Breast epithelium (tissue), 3 donors: ENCODE measurements at regions not wholly inside any gene's neighbourhood (a gene's known extent, or its start where the extent isn't known, plus 50 kb on each side); places are given as distances from the start of the nearest gene placed in this dataset.

ENCODE experiments used
- POLR2A ChIP-seq: fragments of 450-650 bp; IDR thresholded peaks from one replicate; pipeline ENCODE4 v1.6.1; 2016; ENCODE audit warnings: antibody characterized with exemption, mild to moderate bottlenecking, moderate library complexity
- POLR2AphosphoS5 ChIP-seq, 3 donors: sonication (generic); formaldehyde crosslinking; IDR thresholded peaks; one replicate each; pipeline ENCODE4 v1.6.1; 2017; ENCODE audit warnings: antibody characterized with exemption in 3 of 3
- TF ChIP-seq, protein P1 (sequence below), 3 donors: fragments of 450-650 bp; IDR thresholded peaks; one replicate each; pipeline ENCODE4 v1.5.1; 2016 to 2017; ENCODE audit warnings: antibody characterized with exemption in 3 of 3, mild to moderate bottlenecking in 3 of 3, moderate library complexity in 3 of 3

DNA sequence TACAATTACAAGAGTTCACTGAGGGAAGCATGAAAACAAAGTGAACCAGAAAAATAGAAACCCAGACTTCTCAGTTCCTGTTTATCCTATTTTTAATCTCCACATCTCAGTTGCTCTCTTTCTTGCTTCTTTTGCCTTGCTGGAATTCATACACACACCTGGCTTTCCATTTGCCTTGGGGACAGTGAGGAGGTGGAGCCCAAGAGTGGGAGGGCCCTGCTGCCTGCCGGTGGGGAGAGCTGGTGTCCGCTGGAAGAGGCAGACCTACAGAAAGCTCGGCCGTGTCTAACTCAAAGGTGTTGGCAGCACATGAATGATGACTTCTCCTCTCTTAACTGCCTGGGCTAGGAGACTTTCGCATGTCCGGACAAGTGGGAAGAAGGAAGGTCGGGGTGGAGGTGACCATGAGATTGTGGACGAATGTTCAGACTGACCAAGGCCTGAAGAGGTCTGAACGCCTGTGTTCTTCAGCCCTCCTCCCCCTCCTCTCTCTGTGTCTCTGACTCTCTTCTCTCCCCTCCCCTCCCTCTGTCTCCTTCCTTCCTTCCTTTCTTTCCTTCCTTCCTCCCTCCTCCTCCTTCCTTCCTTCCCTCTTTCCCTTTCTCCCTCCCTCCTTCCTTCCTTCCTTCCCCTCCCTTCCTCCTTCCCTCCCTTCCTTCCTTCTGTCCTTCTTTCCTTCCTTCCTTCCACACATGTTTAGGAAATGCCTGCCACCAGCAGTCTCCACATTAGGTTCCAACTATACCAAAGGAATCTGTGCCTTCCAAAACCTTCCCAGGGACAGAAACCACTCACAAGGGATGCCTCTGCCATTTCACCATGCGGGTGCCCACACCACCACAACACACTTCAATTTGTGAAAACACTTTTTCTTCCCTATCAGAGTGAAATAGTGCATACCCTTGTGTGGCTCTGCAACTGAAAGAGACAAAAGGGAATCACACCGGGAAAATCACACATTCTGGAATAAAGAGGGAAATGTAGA, 157.3 kb upstream of the RUNX1 start:
- TF ChIP-seq POLR2A (no peak), POLR2AphosphoS5 (IDR thresholded peaks at IDR 0.05) (no peak)
- TF ChIP-seq, protein P1, sequence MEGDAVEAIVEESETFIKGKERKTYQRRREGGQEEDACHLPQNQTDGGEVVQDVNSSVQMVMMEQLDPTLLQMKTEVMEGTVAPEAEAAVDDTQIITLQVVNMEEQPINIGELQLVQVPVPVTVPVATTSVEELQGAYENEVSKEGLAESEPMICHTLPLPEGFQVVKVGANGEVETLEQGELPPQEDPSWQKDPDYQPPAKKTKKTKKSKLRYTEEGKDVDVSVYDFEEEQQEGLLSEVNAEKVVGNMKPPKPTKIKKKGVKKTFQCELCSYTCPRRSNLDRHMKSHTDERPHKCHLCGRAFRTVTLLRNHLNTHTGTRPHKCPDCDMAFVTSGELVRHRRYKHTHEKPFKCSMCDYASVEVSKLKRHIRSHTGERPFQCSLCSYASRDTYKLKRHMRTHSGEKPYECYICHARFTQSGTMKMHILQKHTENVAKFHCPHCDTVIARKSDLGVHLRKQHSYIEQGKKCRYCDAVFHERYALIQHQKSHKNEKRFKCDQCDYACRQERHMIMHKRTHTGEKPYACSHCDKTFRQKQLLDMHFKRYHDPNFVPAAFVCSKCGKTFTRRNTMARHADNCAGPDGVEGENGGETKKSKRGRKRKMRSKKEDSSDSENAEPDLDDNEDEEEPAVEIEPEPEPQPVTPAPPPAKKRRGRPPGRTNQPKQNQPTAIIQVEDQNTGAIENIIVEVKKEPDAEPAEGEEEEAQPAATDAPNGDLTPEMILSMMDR (IDR thresholded peaks at IDR 0.05) = no peak
